Inflammatory macrophage treated with lipopolysaccharide for 4 hours (primary cell): ENCODE measurements at regions not wholly inside any gene's neighbourhood (a gene's known extent, or its start where the extent isn't known, plus 50 kb on each side); places are given as distances from the start of the nearest gene placed in this dataset.
"Not testable (repeated sequence)": the region's sequence is repeated elsewhere in the genome, so short reads cannot be mapped to it uniquely, and the experiment has no call there.

Source experiments
- DNase-seq: peaks from one replicate; pipeline ENCODE4 v3.0.0-alpha.2; 2020

- DNase-seq, result not testable (repeated sequence)
Measured at GRCh38 chr18:104264-104663, 54.1 kb upstream of the USP14 start.

GRCh38 chr18:105161-106053, 53.0 kb upstream of the USP14 start:
- peak; percentile 46 for DNase-seq

- not testable (repeated sequence) for DNase-seq
Measured at GRCh38 chr18:106054-106851, 52.1 kb upstream of the USP14 start.

GRCh38 chr18:106868-107384, 51.4 kb upstream of the USP14 start:
- DNase-seq, result not testable (repeated sequence)

GRCh38 chr18:107464-107863, 50.9 kb upstream of the USP14 start:
- not testable (repeated sequence) for DNase-seq

- DNase-seq, result not testable (repeated sequence)
Measured at GRCh38 chr18:107947-108664, 50.3 kb upstream of the USP14 start.
